OCI-LY3 (cell line): ENCODE measurements at regions not wholly inside any gene's neighbourhood (a gene's known extent, or its start where the extent isn't known, plus 50 kb on each side); places are given as distances from the start of the nearest gene placed in this dataset.

Experiments
- CTCF ChIP-seq: fragments of 200-600, 300-600 bp; sonication (generic); IDR thresholded peaks from 2 replicates; pipeline ENCODE4 v1.5.1; 2014; ENCODE audit warnings: antibody characterized with exemption, low read length, low read depth
- EZH2phosphoT487 ChIP-seq: fragments of 200-600 bp; shearing (Covaris generic); IDR thresholded peaks from 2 replicates; pipeline ENCODE4 v1.6.1; 2018; ENCODE audit warnings: antibody characterized with exemption, mixed run types, low read depth

GRCh38 chr4:17283832-17284231 is 228.1 kb downstream of the QDPR start:
- no peak for TF ChIP-seq CTCF
- TF ChIP-seq EZH2phosphoT487: no peak
